Liver (tissue), 7 donors: ENCODE measurements at regions not wholly inside any gene's neighbourhood (a gene's known extent, or its start where the extent isn't known, plus 50 kb on each side); places are given as distances from the start of the nearest gene placed in this dataset.

Source experiments
- DNase-seq: peaks from one replicate; pipeline ENCODE4 v3.0.0-alpha.2; 2017; ENCODE audit warnings: low spot score
- H3K27ac ChIP-seq, 2 donors: one replicate each; pipeline ENCODE4 v1.7.0; 2013; ENCODE audit warnings: inconsistent platforms in 2 of 2, low read length in 2 of 2, control low read depth in 1 of 2, low read depth in 1 of 2, mild to moderate bottlenecking in 1 of 2
- H3K27me3 ChIP-seq, 4 donors: one replicate each; pipeline versions ENCODE4 v1.6.1 to v1.7.0; 2013; ENCODE audit warnings: low read length in 3 of 4, inconsistent platforms in 1 of 4, mild to moderate bottlenecking in 1 of 4, moderate library complexity in 1 of 4; ENCODE audit not compliant: control insufficient read depth in 4 of 4, insufficient read depth in 4 of 4
- H3K36me3 ChIP-seq, 4 donors: one replicate each; pipeline versions ENCODE4 v1.6.1 to v1.7.0; 2013; ENCODE audit warnings: low read length in 3 of 4, mild to moderate bottlenecking in 3 of 4, low read depth in 1 of 4, moderate library complexity in 1 of 4; ENCODE audit not compliant: control insufficient read depth in 4 of 4, insufficient read depth in 3 of 4
- H3K4me1 ChIP-seq, 4 donors: one replicate each; pipeline versions ENCODE4 v1.6.1 to v1.7.0; 2013; ENCODE audit warnings: low read length in 3 of 4, mild to moderate bottlenecking in 3 of 4, moderate library complexity in 1 of 4; ENCODE audit not compliant: control insufficient read depth in 4 of 4, insufficient read depth in 4 of 4
- H3K4me3 ChIP-seq, 3 donors: one replicate each; pipeline versions ENCODE4 v1.6.1 to v1.7.0; 2013; ENCODE audit warnings: low read length in 3 of 3, control low read depth in 1 of 3, low read depth in 1 of 3, mild to moderate bottlenecking in 1 of 3
- H3K9ac ChIP-seq, 2 donors: one replicate each; pipeline ENCODE4 v1.7.0; 2013; ENCODE audit warnings: low read length in 2 of 2, mild to moderate bottlenecking in 2 of 2, moderate library complexity in 2 of 2, control low read depth in 1 of 2, low read depth in 1 of 2
- H3K9me3 ChIP-seq, 4 donors: one replicate each; pipeline versions ENCODE4 v1.6.1 to v1.7.0; 2013; ENCODE audit warnings: low read length in 3 of 4; ENCODE audit not compliant: control insufficient read depth in 4 of 4
- EGR1 ChIP-seq, 2 donors: IDR thresholded peaks; 2 replicates each; pipeline ENCODE4 v1.6.1; 2016 to 2018; ENCODE audit warnings: antibody characterized with exemption in 2 of 2, low read depth in 2 of 2
- FOXA1 ChIP-seq: IDR thresholded peaks from 2 replicates; pipeline ENCODE4 v1.6.1; 2016; ENCODE audit warnings: antibody characterized with exemption
- FOXA2 ChIP-seq: IDR thresholded peaks from 2 replicates; pipeline ENCODE4 v1.6.1; 2016; ENCODE audit warnings: antibody characterized with exemption
- GABPA ChIP-seq, 2 donors: IDR thresholded peaks in 1 of 2; conservative IDR thresholded peaks in 1 of 2; 2 replicates each; pipeline ENCODE4 v1.6.1; 2016; ENCODE audit warnings: antibody characterized with exemption in 2 of 2, mild to moderate bottlenecking in 1 of 2, moderate library complexity in 1 of 2
- HNF4A ChIP-seq, 2 donors: conservative IDR thresholded peaks; 2 replicates each; pipeline ENCODE4 v1.6.1; 2016; ENCODE audit warnings: antibody characterized with exemption in 2 of 2, mild to moderate bottlenecking in 2 of 2
- JUND ChIP-seq, 2 donors: IDR thresholded peaks; 2 replicates each; pipeline ENCODE4 v1.6.1; 2016; ENCODE audit warnings: antibody characterized with exemption in 2 of 2
- NR2F2 ChIP-seq: IDR thresholded peaks from 2 replicates; pipeline ENCODE4 v1.6.1; 2016; ENCODE audit warnings: antibody characterized with exemption
- RAD21 ChIP-seq, 2 donors: IDR thresholded peaks; 2 replicates each; pipeline ENCODE4 v1.6.1; 2016; ENCODE audit warnings: antibody characterized with exemption in 2 of 2, mild to moderate bottlenecking in 2 of 2
- TAF1 ChIP-seq: conservative IDR thresholded peaks from 2 replicates; pipeline ENCODE4 v1.6.1; 2016; ENCODE audit warnings: antibody characterized with exemption, mild to moderate bottlenecking
- YY1 ChIP-seq: IDR thresholded peaks from 2 replicates; pipeline ENCODE4 v1.6.1; 2016; ENCODE audit warnings: antibody characterized with exemption, mild to moderate bottlenecking
- WGBS: extraction: QIAGEN DNeasy Blood & Tissue Kit; methylation state at CpG from one replicate; pipeline ENCODE4 v1.1.7; 2013; 5-methylcytosine and 5-hydroxymethylcytosine counted together
- TF ChIP-seq, protein P1 (sequence below): IDR thresholded peaks from 2 replicates; pipeline ENCODE4 v1.6.1; 2016; ENCODE audit warnings: antibody characterized with exemption
- TF ChIP-seq, protein P2 (sequence below): IDR thresholded peaks from 2 replicates; pipeline ENCODE4 v1.6.1; 2016; ENCODE audit warnings: antibody characterized with exemption
- TF ChIP-seq, protein P3 (sequence below): IDR thresholded peaks from 2 replicates; pipeline ENCODE4 v1.6.1; 2016; ENCODE audit warnings: antibody characterized with exemption
- TF ChIP-seq, protein P4 (sequence below): IDR thresholded peaks from 2 replicates; pipeline ENCODE4 v1.6.1; 2016; ENCODE audit warnings: antibody characterized with exemption, mild to moderate bottlenecking
- donor health status: healthy.
- donor health status: healthy.
- donor health status: healthy.
- donor health status: healthy.

DNA sequence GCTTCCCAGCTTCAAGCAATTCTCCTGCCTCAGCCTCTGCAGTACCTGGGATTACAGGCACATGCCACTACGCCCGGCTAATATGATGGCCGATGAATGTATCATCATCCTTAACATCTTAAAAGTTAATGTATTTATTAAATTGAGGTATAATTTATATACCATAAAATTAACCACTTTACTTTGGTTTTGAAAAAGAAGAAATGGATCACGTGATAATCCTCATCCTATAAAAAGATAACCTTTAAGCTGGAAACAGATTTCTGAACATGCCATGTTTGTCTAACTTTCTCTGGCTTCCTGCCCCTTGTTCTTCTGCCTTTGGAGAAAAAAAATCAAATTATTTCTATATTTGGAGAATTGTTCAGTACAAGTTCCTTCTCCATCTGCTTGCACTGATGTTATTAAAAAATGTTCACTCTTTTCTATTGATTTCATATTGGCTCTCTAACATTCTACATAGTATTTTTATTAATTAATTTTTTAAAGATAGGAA is 57.0 kb upstream of the ACTR3 start:
- WGBS, result 88% methylated on average over 4 of the region's 4 CpGs
- Histone ChIP-seq H3K27ac (no peak overlapping the region), H3K4me1 (no peaks in the 10 kb centered on the region), H3K36me3 (no peaks in the 10 kb centered on the region), H3K4me3 (no peak overlapping the region), H3K9ac (no peak overlapping the region), H3K9me3 (no peaks in the 10 kb centered on the region), H3K27me3 (no peaks in the 10 kb centered on the region)
- TF ChIP-seq JUND (IDR thresholded peaks at IDR 0.05), result no peak
- TF ChIP-seq RAD21 (IDR thresholded peaks at IDR 0.05), result no peak
- TF ChIP-seq TAF1, result no peak
- no peak for TF ChIP-seq FOXA2
- TF ChIP-seq HNF4A (conservative IDR thresholded peaks at IDR 0.05), result no peak
- TF ChIP-seq FOXA1, result no peak
- no peak for TF ChIP-seq GABPA (IDR thresholded peaks at IDR 0.05 in 1 of 2, conservative IDR thresholded peaks at IDR 0.05 in 1 of 2)
- no peak for DNase-seq

DNA sequence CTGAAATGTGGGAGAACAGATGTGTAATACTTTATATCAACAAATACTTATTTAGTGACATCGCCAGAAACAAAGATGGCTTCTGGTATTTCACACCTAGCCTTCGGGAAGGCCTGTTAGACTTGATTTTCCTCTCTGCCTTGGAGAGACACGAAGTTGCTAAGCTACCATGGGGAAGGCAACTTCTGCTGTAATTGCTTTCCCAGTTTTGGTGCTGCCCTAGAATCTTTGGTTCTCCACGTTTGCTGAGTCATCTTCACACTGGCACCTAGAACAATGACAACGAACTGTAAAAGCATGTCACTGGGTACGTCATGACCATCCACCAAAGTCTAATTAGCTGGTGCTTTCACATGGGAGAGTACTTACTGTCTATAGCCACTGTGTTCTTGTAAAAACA is 58.7 kb upstream of the ACTR3 start:
- no peak overlapping the region for H3K27ac ChIP-seq
- 82% methylated on average over 6 of the region's 6 CpGs for WGBS
- TF ChIP-seq YY1, result no peak
- TF ChIP-seq TAF1, result no peak
- TF ChIP-seq FOXA2, result no peak
- TF ChIP-seq, protein P1, sequence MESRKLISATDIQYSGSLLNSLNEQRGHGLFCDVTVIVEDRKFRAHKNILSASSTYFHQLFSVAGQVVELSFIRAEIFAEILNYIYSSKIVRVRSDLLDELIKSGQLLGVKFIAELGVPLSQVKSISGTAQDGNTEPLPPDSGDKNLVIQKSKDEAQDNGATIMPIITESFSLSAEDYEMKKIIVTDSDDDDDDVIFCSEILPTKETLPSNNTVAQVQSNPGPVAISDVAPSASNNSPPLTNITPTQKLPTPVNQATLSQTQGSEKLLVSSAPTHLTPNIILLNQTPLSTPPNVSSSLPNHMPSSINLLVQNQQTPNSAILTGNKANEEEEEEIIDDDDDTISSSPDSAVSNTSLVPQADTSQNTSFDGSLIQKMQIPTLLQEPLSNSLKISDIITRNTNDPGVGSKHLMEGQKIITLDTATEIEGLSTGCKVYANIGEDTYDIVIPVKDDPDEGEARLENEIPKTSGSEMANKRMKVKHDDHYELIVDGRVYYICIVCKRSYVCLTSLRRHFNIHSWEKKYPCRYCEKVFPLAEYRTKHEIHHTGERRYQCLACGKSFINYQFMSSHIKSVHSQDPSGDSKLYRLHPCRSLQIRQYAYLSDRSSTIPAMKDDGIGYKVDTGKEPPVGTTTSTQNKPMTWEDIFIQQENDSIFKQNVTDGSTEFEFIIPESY, result no peak
- TF ChIP-seq, protein P2, sequence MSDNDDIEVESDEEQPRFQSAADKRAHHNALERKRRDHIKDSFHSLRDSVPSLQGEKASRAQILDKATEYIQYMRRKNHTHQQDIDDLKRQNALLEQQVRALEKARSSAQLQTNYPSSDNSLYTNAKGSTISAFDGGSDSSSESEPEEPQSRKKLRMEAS, result no peak
- no peak for TF ChIP-seq JUND (IDR thresholded peaks at IDR 0.05)
- TF ChIP-seq EGR1 (IDR thresholded peaks at IDR 0.05; ENCODE audit: low read depth in 2 of 2), result no peak
- no peak for TF ChIP-seq NR2F2
- TF ChIP-seq, protein P3, sequence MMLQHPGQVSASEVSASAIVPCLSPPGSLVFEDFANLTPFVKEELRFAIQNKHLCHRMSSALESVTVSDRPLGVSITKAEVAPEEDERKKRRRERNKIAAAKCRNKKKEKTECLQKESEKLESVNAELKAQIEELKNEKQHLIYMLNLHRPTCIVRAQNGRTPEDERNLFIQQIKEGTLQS, result no peak
- TF ChIP-seq, protein P4, sequence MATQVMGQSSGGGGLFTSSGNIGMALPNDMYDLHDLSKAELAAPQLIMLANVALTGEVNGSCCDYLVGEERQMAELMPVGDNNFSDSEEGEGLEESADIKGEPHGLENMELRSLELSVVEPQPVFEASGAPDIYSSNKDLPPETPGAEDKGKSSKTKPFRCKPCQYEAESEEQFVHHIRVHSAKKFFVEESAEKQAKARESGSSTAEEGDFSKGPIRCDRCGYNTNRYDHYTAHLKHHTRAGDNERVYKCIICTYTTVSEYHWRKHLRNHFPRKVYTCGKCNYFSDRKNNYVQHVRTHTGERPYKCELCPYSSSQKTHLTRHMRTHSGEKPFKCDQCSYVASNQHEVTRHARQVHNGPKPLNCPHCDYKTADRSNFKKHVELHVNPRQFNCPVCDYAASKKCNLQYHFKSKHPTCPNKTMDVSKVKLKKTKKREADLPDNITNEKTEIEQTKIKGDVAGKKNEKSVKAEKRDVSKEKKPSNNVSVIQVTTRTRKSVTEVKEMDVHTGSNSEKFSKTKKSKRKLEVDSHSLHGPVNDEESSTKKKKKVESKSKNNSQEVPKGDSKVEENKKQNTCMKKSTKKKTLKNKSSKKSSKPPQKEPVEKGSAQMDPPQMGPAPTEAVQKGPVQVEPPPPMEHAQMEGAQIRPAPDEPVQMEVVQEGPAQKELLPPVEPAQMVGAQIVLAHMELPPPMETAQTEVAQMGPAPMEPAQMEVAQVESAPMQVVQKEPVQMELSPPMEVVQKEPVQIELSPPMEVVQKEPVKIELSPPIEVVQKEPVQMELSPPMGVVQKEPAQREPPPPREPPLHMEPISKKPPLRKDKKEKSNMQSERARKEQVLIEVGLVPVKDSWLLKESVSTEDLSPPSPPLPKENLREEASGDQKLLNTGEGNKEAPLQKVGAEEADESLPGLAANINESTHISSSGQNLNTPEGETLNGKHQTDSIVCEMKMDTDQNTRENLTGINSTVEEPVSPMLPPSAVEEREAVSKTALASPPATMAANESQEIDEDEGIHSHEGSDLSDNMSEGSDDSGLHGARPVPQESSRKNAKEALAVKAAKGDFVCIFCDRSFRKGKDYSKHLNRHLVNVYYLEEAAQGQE, result no peak
- TF ChIP-seq FOXA1, result no peak
- no peaks in the 10 kb centered on the region for H3K27me3 ChIP-seq
- no peaks in the 10 kb centered on the region for H3K4me1 ChIP-seq
- H3K4me3 ChIP-seq, result no peak overlapping the region
- no peak for DNase-seq
- no peak overlapping the region for H3K9ac ChIP-seq
- H3K9me3 ChIP-seq, result no peaks in the 10 kb centered on the region
- H3K36me3 ChIP-seq, result no peaks in the 10 kb centered on the region
